GM19025 (cell line): ENCODE measurements at regions not wholly inside any gene's neighbourhood (a gene's known extent, or its start where the extent isn't known, plus 50 kb on each side); places are given as distances from the start of the nearest gene placed in this dataset.

Experiments used
- ATAC-seq: cut with Tn5 transposase; IDR thresholded peaks from one replicate; pipeline ENCODE4 v1.9.1; 2021; ENCODE audit warnings: mild to moderate bottlenecking, low read depth, moderate library complexity; ENCODE audit not compliant: unreplicated experiment

DNA sequence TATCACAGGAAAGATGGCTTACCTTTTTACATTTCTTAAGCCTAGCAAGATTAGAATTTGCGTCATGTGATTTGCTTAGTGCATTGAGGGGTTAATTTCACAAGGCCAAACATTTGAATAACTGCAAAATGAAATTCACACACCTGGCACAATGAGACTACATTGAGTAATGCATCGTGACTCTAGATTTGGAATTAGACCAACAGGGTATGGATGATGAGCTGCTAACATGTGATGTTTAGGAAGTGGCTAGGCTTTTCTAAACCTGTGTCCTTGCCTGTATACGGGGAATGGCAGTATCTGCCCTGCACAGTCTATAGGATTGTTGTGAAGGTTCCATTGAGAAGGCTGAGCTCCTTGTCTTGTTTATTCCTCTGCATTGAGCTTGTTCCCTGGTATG is 160.1 kb downstream of the MFSD1 start:
- ATAC-seq: no peak

DNA sequence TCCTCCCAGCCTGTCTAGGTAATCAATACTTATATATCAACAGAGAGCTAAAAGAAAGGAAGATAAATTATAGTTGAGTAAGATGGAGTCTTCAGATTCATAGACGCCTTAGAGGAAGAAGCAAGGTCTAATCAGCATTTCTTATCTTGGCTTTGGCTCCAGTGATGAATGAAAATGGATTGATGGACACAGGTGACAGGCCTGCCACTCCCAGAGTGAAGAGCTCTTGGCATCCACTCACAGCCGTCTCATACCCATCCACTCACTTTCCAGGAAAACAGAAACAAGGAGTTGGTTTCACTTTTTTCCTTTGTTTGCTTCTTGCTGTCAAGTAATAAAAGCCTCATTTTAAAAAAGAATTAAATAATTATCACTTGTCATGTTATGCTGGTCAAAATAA is 168.2 kb downstream of the MFSD1 start:
- no peak for ATAC-seq

DNA sequence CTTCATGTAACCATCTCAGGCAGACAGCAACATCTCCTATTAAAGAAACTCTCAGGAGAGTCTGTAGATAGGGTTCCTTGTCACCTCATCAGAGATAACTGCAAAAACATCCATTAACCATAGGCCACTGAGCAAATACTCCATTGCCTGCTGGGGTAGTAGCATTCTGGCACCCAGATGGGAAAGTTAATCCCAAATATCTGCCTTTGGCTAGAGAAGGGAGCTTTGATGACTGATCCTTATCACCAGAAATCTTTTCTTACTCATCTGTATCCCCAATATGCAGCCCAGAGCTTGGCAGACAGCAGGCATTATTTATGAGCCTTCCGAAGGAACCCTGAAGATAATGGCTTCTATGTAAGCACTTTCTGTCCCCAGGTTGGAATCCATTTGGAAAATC is 173.1 kb downstream of the MFSD1 start:
- ATAC-seq: no peak

DNA sequence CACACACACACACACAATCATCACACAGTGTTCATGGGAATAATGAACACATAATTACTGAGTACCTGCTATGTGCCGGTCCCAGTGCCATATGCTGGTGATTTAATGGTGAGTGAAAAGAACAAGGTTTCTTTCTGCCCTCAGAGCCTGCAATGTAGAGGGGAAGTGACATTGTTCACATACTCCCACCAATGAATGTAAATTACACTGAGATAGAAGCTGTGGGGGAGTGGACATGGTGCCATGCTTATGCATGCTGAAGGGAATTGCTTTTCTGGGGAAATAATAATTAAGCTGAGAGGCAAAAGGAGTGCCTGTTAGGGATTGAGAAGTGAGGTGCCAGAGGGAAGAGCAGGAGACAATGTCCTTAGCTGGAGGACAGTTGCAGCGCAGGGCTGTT is 175.1 kb downstream of the MFSD1 start:
- ATAC-seq: no peak

DNA sequence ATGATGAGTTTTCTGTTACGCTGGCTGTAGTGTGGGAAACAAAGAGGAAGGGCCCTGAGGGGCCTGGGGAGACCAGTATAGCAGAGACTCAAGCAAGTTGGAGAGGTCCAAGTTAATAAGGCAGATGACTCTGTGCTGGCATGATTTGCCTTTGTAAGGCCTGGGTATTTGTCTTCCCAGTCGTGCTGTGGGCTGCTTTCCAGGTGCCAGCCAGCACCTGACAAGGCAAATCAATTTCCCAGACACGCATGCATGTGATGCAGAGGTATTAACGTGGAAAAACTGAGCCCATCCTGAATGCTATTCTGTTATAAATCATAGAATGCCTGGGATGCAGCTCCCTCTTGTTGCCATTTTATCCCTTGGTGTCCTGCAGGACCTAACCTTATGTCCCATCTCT is 175.6 kb downstream of the MFSD1 start:
- no peak for ATAC-seq

DNA sequence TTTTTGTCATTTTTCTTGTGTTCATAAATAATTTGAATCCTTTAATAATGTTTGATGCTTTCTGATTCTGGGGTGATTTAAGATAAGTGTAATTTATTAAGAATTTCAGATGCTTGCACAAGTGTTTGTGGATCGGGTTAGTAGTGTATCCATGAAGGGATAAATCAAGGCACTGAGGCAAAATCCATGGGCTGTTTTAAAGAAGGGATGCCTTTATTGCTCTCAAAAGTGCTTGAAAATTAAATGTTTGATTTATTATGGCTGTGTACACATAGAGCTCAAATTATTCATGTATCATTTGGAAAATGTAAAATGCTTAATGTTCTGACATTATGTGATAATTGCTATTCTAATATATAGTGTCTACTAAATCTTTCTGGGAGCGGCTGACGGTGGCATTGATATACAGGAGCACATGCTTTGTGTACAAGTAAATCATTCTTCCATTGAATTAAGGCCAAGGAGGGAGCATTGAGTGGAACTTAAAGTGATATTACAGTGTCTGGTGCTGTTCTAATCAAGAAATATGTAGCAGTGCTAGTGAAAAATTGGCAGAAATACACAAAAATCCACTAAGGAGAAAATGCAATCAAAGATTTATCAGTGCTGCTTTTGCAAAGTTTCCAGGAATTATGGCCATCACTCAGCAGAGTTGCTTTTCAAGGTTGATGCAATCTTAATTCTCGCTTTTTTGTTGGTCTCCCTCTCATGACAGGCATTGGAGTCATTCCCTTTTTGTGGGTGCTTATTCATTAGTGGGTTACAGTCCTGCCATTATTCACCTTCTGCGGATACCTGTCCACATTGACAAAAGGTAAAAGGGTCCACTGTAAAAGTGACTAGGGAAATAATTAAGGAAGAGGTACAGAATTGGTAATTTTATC is 181.6 kb downstream of the MFSD1 start:
- no peak for ATAC-seq

- no peak for ATAC-seq
Observed at GRCh38 chr3:158991146-158991705, 189.4 kb downstream of the MFSD1 start.

- no peak for ATAC-seq
Observed at GRCh38 chr3:158992463-158992862, 190.6 kb downstream of the MFSD1 start.

GRCh38 chr3:158994386-158994785 is 192.5 kb downstream of the MFSD1 start:
- ATAC-seq: no peak

GRCh38 chr3:159001711-159002110 is 199.9 kb downstream of the MFSD1 start:
- no peak for ATAC-seq

DNA sequence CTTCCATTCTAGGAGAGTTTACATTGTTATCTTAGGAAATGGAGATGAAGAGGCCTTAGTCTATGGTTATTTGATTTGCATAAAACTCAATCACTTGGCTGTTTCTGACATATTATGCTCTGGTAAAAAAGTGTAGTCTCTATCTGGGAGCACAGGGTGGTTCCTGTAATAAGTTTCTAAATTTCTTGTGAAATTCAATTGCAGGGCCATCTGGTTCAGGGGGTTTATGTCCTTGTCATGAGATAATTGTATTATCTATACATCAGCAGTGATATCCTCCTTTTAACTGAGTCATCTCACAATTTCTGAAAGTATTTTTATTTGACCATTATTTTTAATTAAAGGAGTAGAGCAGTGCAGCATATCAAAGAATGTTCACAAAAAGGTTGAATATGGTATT is 203.3 kb downstream of the MFSD1 start:
- no peak for ATAC-seq

- no peak for ATAC-seq
Observed at GRCh38 chr3:159007331-159007730, 205.5 kb downstream of the MFSD1 start.

GRCh38 chr3:159008401-159008800 is 206.5 kb downstream of the MFSD1 start:
- ATAC-seq: no peak

- ATAC-seq: no peak
Observed at GRCh38 chr3:159018341-159018740, 216.5 kb downstream of the MFSD1 start.

GRCh38 chr3:159025733-159026132 is 223.9 kb downstream of the MFSD1 start:
- no peak for ATAC-seq

DNA sequence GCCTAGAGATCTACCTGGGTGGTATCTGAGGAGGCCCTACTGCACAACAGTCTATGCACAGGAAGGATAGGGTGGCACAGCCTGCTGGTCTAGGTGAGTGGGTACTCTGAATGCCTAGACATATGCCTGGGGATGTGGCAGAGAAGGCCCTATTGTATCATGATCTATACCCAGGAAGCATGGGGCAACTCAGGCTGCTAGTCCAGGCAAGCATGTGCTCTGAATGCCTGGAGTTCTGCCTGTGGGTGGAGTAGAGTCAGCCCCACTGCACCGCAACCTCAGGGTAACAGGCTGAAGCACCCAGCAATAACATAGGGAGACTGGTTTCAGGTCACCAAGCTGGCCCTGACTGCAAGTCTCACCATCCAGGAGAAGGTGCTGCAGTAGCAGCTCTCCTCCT is 224.7 kb downstream of the MFSD1 start:
- no peak for ATAC-seq

GRCh38 chr3:159028706-159029105 is 226.9 kb downstream of the MFSD1 start:
- ATAC-seq: no peak

- no peak for ATAC-seq
Observed at GRCh38 chr3:159029306-159030026, 227.6 kb downstream of the MFSD1 start.

GRCh38 chr3:159030138-159030670 is 228.3 kb downstream of the MFSD1 start:
- no peak for ATAC-seq

DNA sequence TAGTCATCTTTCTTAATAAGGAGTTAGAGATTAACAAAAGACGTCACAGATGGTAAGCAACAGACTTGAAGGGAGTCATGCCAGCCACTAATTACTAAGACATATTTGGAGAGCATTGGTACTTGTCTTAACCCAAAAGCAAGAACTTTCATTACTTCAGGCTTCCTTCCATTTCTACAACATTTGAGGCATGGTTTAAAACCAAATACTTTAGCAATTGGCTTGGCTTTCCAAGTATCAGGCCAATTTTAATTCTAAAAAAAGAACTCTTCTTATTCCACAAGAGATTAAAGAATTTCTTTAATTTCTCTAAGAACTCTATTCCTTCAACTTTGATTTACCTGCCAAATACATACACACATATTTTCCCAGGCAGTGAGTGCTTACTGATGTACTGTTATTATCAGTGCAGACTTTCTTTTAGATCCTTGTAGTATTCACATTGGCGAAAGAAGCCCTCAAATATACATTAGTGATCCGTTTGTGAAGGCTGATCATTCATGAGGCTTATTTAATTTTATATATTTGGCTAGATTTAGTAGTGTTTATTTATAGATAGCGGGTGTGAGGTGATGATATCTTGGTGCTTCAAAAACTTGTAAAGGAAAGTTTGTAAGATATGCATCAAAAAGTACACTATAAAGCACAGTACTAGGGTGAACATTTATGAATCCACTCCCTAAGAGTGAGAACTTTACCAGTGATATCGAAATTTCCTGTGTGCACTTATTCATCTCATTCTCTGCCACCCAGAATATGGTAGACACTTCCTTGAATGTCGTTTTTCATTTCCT is 229.2 kb downstream of the MFSD1 start:
- ATAC-seq: no peak

DNA sequence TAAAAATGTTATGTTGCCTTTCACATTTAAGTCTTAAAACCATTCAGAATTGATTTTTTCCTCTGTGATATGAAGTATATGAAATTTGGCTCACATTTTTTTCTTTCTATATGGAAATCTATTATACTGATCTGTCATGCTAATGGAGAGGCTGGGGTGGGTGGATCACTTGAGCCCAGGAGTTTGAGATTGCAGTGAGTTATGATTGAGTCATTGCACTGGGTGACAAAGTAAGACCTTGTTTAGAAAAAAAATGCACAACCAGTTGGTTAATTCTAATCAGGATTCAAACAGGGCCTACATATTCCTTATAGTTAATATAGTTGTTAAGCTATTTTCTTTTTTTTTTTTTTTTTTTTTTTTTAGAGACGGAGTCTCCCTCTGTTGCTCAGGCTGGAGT is 230.5 kb downstream of the MFSD1 start:
- no peak for ATAC-seq
